Effector memory CD8-positive, alpha-beta T cell (primary cell): ENCODE measurements at regions not wholly inside any gene's neighbourhood (a gene's known extent, or its start where the extent isn't known, plus 50 kb on each side); places are given as distances from the start of the nearest gene placed in this dataset.
"Not testable (repeated sequence)": the region's sequence is repeated elsewhere in the genome, so short reads cannot be mapped to it uniquely, and the experiment has no call there.

Source experiments
- ATAC-seq: fragments of 150-1000 bp; cut with Tn5 transposase; replicated peaks from 2 replicates; pipeline ENCODE4 v1.10.0; 2021; ENCODE audit warnings: mild to moderate bottlenecking, moderate library complexity
- DNase-seq, 3 experiments: peaks; one replicate each; pipeline ENCODE4 v3.0.0; 2021
- H3K27ac Mint-ChIP-seq, 2 donors: one replicate each; pipeline ENCODE4 v1.8.0; 2022; ENCODE audit warnings: mild to moderate bottlenecking in 2 of 2, mixed read lengths in 2 of 2, moderate library complexity in 2 of 2
- H3K27me3 Mint-ChIP-seq, 2 donors: one replicate each; pipeline ENCODE4 v1.8.0; 2022; ENCODE audit warnings: mixed read lengths in 2 of 2
- H3K36me3 Mint-ChIP-seq: one replicate; pipeline ENCODE4 v1.8.0; 2022; ENCODE audit warnings: mild to moderate bottlenecking, moderate library complexity, mixed read lengths; ENCODE audit not compliant: insufficient read depth
- H3K4me1 Mint-ChIP-seq, 2 donors: one replicate each; pipeline ENCODE4 v1.8.0; 2022; ENCODE audit warnings: low read depth in 2 of 2, mixed read lengths in 2 of 2
- H3K4me3 Mint-ChIP-seq, 2 donors: one replicate each; pipeline ENCODE4 v1.8.0; 2022; ENCODE audit warnings: mild to moderate bottlenecking in 2 of 2, mixed read lengths in 2 of 2, moderate library complexity in 2 of 2
- H3K9me3 Mint-ChIP-seq, 2 donors: one replicate each; pipeline ENCODE4 v1.8.0; 2022; ENCODE audit warnings: mixed read lengths in 2 of 2

DNA sequence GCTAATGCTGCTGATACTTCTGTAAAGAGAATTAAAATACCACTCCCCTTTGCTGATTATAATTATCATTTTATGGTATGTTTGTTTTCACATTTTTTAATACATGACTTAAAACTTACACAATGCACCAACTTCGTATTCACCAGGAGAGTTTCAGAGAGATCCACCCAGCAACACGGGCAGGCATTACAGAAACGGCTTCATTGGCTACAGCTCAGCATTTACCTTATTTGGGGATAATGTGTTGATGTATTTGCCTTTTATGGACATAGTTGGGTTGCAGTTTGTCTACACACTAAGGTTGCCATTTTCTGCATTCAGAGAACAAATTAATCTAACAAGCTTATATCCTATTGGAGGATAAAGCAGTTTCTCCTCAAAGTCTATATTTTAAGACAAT lies 423.6 kb downstream of the PRDM9 start:
- H3K9me3 Mint-ChIP-seq, result peaks cover 0 to 7% of the 10 kb centered on the region in 2 donors
- DNase-seq, result no peak
- H3K36me3 Mint-ChIP-seq, result no peaks in the 10 kb centered on the region
- H3K4me3 Mint-ChIP-seq, result no peak overlapping the region
- ATAC-seq, result no peak
- H3K4me1 Mint-ChIP-seq, result no peaks in the 10 kb centered on the region
- no peak overlapping the region for H3K27ac Mint-ChIP-seq
- no peaks in the 10 kb centered on the region for H3K27me3 Mint-ChIP-seq

DNA sequence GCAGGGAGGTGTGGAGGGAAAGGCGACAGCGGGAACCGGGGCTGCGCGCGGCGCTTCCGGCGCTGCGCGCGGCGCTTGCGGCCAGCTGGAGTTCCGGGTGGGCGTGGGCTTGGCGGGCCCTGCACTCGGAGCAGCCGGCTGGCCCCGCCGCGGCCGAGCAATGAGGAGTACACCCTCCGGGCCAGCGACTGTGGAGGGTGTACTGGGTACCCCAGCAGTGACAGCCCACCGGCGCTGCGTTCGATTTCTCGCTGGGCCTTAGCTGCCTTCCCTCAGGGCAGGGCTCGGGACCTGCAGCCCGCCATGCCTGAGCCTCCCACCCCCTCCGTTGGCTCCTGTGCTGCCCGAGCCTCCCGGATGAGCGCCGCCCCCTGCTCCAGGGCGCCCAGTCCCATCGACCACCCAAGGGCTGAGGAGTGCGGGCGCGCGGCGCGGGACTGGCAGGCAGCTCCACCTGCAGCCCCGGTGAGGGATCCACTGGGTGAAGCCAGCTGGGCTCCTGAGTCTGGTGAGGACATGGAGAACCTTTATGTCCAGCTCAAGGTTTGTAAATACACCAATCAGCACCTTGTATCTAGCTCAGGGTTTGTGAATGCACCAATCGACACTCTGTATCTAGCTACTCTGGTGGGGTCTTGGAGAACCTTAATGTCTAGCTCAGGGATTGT lies 444.0 kb downstream of the PRDM9 start:
- peak; percentile 33 for ATAC-seq
- peak in 1 of 3 experiments; percentile 1 for DNase-seq
- not testable (repeated sequence) for H3K36me3 Mint-ChIP-seq, H3K27ac Mint-ChIP-seq, H3K9me3 Mint-ChIP-seq, H3K4me1 Mint-ChIP-seq, H3K27me3 Mint-ChIP-seq
- peak overlapping the region; percentile 14 to 72 for H3K4me3 Mint-ChIP-seq

DNA sequence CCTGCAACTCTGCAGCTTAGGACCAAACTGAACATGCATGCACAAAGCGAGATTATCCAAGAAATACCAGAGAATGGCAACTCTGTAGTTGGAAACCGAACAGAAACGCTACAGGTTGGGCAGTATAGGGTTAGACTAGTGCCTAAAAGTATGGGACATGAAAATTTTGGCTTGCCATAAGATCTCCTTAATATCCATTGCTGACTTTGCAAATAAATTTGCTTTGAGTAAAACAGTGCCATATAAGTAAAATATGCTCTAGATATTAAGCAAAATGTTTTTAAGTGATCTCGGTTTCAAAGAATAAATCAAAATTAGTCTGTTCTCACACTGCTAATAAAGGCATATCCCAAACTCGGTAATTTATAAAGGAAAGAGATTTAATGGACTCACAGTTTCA lies 456.0 kb downstream of the PRDM9 start:
- H3K4me1 Mint-ChIP-seq, result no peaks in the 10 kb centered on the region
- ATAC-seq (no peak), DNase-seq (no peak)
- no peaks in the 10 kb centered on the region for H3K36me3 Mint-ChIP-seq
- H3K9me3 Mint-ChIP-seq, result peaks cover 5 to 14% of the 10 kb centered on the region in 2 donors
- no peaks in the 10 kb centered on the region for H3K27me3 Mint-ChIP-seq
- no peak overlapping the region for H3K4me3 Mint-ChIP-seq
- H3K27ac Mint-ChIP-seq, result no peak overlapping the region

DNA sequence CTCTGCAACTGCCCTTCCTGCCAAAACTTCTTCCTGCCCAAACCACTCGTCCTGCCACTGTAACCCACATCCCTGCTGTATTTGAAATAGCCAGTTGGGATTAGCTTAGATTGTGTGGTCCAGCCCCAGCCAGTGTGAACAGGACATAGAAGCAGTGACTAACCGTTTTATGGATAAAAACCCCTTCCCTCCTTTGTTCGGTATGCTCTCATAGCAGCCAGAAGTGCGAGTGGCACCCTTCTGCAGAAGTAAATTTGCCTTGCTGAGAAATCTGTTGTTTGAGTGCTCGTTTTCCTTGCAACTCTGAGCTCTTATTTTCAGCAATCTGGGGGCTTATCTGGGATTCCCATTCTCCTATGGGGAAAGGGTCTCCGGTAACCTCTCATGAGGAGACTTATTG lies 470.0 kb downstream of the PRDM9 start:
- Mint-ChIP-seq H3K36me3 (no peaks in the 10 kb centered on the region), H3K4me3 (no peak overlapping the region), H3K27me3 (no peaks in the 10 kb centered on the region), H3K4me1 (no peaks in the 10 kb centered on the region), H3K9me3 (peaks cover 5 to 36% of the 10 kb centered on the region in 2 donors), H3K27ac (no peak overlapping the region)
- DNase-seq (no peak), ATAC-seq (no peak)

DNA sequence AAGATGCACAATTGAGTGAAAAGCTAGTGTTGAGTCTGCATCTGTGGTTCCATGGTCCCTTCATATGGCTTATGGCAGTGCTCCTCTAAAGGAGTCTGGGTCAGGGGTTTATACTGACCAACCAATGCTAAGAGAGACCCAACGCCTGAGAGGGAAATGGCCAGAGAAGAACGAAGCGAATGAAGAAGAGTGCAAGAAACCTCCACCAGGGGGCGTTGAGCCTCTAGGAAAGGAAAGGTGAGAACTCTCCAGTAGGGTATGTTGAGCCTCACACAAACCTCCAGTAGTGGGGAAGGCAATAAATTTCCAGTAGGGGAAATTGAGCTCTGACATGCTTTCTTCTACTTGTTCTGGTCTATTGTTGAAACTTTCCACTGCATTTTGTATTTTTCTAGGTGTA lies 470.6 kb downstream of the PRDM9 start:
- no peaks in the 10 kb centered on the region for H3K27me3 Mint-ChIP-seq
- H3K36me3 Mint-ChIP-seq, result no peaks in the 10 kb centered on the region
- no peak overlapping the region for H3K27ac Mint-ChIP-seq
- no peak overlapping the region for H3K4me3 Mint-ChIP-seq
- no peaks in the 10 kb centered on the region for H3K4me1 Mint-ChIP-seq
- peaks cover 8 to 41% of the 10 kb centered on the region in 2 donors for H3K9me3 Mint-ChIP-seq
- DNase-seq, result no peak
- no peak for ATAC-seq

DNA sequence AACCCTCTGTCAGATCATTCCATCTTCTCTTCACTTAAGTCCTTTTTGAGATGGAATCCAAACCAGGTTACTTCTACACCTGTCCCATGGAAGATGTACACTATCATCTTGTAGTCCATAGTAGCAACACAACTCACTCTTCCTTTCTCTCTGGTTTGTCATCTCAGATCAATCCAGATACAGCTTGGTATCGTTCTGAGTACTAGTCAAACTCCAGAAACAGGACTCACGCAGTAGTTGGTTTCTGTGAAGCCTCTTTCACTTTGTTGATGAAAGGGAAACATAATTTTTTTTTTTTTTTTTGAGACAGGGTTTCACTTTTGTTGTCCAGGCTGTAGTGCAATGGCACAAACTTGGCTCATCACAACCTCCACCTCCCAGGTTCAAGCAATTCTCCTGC lies 484.0 kb downstream of the PRDM9 start:
- no peak for ATAC-seq
- no peaks in the 10 kb centered on the region for H3K36me3 Mint-ChIP-seq
- no peak overlapping the region for H3K4me3 Mint-ChIP-seq
- DNase-seq, result no peak
- H3K4me1 Mint-ChIP-seq, result no peaks in the 10 kb centered on the region
- H3K27me3 Mint-ChIP-seq, result no peaks in the 10 kb centered on the region
- H3K27ac Mint-ChIP-seq, result no peak overlapping the region
- peaks cover 3 to 8% of the 10 kb centered on the region in 2 donors for H3K9me3 Mint-ChIP-seq

DNA sequence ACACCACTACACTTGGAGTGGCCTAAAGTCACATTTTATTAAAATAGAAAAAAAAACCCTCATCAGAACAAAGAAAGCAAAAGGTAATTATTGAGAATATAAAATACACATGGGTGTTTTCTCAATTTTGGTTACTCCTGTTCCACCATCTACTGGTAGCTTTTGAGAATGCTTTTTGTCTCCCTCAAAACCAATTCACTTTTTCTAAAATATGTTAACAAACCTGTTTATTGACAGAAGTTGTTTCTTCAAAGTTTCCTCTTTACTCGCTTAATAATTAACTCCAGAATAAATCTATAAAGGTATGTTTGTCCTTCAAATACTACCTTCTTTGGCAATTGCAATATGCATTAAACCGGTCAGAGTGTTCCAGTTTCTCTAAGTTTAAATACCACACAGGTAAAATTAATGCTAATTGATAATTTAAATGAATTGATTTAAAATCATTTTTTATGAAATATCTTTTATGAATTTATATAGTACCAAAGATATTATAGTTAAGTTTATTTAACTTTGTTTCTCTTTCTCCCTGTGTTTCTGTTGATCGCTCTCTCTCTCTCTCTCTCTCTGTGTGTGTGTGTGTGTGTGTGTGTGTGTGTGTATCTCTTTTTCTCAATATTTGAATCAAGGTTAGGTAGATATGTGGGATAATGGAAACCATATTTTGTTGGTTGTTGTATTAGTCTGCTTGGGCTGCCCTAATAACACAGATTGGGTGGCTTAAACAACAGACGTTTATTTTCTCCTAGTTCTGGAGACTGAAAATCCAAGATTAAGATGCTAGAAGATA lies 487.4 kb downstream of the PRDM9 start:
- H3K27ac Mint-ChIP-seq, result no peak overlapping the region

DNA sequence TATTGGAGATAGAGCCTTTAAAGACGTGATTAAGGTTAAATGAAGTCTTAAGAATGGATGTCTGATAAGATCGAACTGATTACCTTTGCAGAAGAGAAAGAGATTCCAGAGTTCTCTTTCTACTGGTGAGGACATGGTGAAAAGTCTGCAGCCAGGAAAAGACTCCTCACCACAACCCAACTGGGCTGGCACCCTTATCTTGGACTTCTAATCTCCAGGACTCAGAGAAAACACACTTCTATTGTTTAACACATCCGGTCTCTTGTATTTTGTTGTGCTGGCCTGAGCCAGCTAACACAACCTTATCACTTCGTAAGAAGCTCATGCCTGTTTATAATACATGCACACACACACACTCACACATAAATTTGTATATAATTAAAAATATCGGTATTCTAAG lies 489.1 kb downstream of the PRDM9 start:
- no peak overlapping the region for H3K27ac Mint-ChIP-seq
- no peaks in the 10 kb centered on the region for H3K27me3 Mint-ChIP-seq
- no peaks in the 10 kb centered on the region for H3K36me3 Mint-ChIP-seq
- no peak for DNase-seq
- H3K9me3 Mint-ChIP-seq, result peaks cover 2 to 11% of the 10 kb centered on the region in 2 donors
- H3K4me1 Mint-ChIP-seq, result no peaks in the 10 kb centered on the region
- no peak for ATAC-seq
- no peak overlapping the region for H3K4me3 Mint-ChIP-seq

More for the DNA sequence above, 487.4 kb downstream of the PRDM9 start:
- H3K4me3 Mint-ChIP-seq, result no peak overlapping the region
- no peaks in the 10 kb centered on the region for H3K36me3 Mint-ChIP-seq
- DNase-seq, result no peak
- ATAC-seq, result no peak
- no peaks in the 10 kb centered on the region for H3K4me1 Mint-ChIP-seq
- H3K27me3 Mint-ChIP-seq, result no peaks in the 10 kb centered on the region
- H3K9me3 Mint-ChIP-seq, result peaks cover 1 to 19% of the 10 kb centered on the region in 2 donors

DNA sequence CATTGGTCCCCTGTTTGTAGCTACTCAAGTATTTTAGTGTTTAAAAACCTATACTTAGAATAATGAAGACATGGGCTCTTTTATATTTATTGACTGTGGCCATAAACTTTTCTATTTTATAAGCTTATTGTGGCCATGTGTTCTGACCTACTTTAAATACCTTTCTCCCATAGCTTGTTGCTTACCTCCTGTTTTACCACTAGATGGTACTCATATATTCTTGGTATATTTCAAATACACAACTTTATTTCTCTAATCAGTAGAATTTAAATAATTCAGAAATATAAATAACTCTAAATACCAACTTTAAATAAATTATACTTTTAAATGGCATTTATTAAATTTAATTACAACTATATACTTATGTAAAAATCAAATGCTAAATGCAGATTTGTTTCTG lies 498.0 kb downstream of the PRDM9 start:
- Mint-ChIP-seq H3K27me3 (no peaks in the 10 kb centered on the region), H3K4me3 (no peak overlapping the region), H3K27ac (no peak overlapping the region), H3K9me3 (peaks cover 6 to 8% of the 10 kb centered on the region in 2 donors), H3K36me3 (no peaks in the 10 kb centered on the region), H3K4me1 (no peaks in the 10 kb centered on the region)
- DNase-seq (no peak), ATAC-seq (no peak)

DNA sequence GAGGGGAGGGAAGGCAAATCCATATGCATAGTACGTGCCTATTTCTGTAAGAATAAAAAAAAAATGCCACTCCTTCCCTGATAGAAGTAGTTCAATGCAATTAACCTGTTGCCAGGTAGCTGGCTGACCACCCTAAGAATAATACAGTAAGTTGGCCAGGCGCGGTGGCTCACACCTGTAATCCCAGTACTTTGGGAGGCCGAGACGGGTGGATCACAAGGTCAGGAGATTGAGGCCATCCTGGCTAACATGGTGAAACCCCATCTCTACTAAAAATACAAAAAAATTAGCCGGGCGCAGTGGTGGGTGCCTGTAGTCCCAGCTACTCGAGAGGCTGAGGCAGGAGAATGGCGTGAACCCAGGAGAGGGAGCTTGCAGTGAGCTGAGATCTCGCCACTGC lies 510.3 kb downstream of the PRDM9 start:
- not testable (repeated sequence) for H3K4me3 Mint-ChIP-seq, H3K27ac Mint-ChIP-seq, H3K27me3 Mint-ChIP-seq, H3K9me3 Mint-ChIP-seq, DNase-seq, H3K36me3 Mint-ChIP-seq, ATAC-seq, H3K4me1 Mint-ChIP-seq

DNA sequence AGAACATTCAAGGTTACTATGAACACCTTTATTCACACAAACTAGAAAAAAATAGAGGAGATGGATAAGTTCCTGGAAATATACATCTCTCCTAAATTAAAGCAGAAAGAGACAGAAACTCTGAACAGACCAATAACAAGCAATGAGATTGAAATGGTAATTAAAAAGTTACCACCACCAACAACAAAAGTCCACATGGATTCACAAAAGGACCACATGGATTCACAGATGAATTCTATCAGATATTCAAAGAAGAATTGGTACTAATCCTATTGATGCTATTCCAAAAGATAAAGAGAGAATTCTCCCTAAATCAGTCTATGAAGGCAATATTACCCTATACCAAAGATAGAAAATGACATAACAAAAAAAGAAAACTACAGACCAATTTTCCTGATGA lies 518.9 kb downstream of the PRDM9 start:
- H3K27ac Mint-ChIP-seq, result no peak overlapping the region
- DNase-seq (no peak), ATAC-seq (no peak)
- no peaks in the 10 kb centered on the region for H3K4me1 Mint-ChIP-seq
- H3K36me3 Mint-ChIP-seq, result no peaks in the 10 kb centered on the region
- no peak overlapping the region for H3K4me3 Mint-ChIP-seq
- H3K27me3 Mint-ChIP-seq, result no peaks in the 10 kb centered on the region
- peaks cover 21 to 30% of the 10 kb centered on the region in 2 donors for H3K9me3 Mint-ChIP-seq

DNA sequence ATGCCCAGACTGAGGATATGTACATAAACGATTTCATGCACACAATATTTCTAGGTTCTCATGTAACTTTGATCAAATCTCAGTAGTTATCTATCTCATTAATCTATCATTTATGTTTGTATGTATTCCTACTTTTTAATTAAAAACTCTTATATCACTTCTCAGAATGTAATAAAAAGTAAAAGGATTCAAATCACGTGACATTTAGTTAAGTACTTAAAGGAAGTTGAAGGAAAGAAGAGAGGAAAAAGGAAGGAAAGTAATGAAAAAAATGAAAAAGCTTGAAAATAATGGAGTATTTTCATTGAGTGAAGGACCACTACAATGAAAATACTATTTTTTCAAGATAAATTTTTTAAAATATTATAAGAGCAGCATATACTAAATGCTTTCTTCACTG lies 535.3 kb downstream of the PRDM9 start:
- H3K4me1 Mint-ChIP-seq, result no peaks in the 10 kb centered on the region
- no peaks in the 10 kb centered on the region for H3K36me3 Mint-ChIP-seq
- no peaks in the 10 kb centered on the region for H3K27me3 Mint-ChIP-seq
- DNase-seq, result no peak
- ATAC-seq, result no peak
- no peak overlapping the region for H3K4me3 Mint-ChIP-seq
- H3K9me3 Mint-ChIP-seq, result peaks cover 4 to 7% of the 10 kb centered on the region in 2 donors
- no peak overlapping the region for H3K27ac Mint-ChIP-seq

DNA sequence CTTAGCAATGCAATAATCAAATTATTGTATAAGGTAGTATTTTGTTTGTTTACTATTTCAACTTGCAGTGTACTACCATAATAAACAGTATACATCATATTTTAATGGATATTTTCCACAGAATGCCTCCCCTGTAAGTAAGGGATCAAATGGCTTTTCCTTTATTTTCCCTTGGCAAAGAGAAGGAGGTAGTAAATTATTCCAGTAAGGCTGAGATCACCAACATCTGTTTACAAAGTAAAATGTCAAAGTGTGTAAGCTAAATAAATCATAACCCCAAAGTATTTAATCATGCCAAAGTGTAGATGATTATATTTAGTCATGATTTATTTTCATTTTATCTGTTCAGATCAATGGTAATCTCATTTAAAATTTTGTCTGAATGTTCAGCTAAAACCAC lies 537.6 kb downstream of the PRDM9 start:
- no peak for ATAC-seq
- Mint-ChIP-seq H3K27ac (no peak overlapping the region), H3K36me3 (no peaks in the 10 kb centered on the region), H3K4me1 (no peaks in the 10 kb centered on the region), H3K27me3 (no peaks in the 10 kb centered on the region), H3K4me3 (no peak overlapping the region), H3K9me3 (peaks cover 1 to 7% of the 10 kb centered on the region in 2 donors)
- DNase-seq, result no peak

DNA sequence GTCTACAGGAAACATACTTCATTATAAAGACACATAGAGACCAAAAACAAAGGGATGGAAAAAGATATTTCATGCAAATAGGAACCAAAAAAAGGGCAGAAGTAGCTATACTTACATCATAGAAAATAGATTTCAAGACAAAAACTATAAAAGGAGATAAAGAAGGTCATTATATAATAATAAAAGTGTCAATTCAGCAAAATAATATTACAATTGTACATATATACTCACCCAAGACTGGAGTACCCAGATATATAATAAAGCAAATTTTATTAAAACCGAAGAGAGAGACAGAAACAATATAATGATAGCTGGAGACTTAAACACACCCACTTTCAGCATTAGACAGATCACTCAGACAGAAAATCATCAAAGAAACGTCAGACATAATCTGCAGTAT lies 546.3 kb downstream of the PRDM9 start:
- H3K27me3 Mint-ChIP-seq, result no peaks in the 10 kb centered on the region
- ATAC-seq, result no peak
- no peak overlapping the region for H3K27ac Mint-ChIP-seq
- no peaks in the 10 kb centered on the region for H3K36me3 Mint-ChIP-seq
- H3K9me3 Mint-ChIP-seq, result peaks cover 16 to 20% of the 10 kb centered on the region in 2 donors
- no peaks in the 10 kb centered on the region for H3K4me1 Mint-ChIP-seq
- no peak for DNase-seq
- no peak overlapping the region for H3K4me3 Mint-ChIP-seq
